ENCODE measurements at regions not wholly inside any gene's neighbourhood (a gene's known extent, or its start where the extent isn't known, plus 50 kb on each side); places are given as distances from the start of the nearest gene placed in this dataset.

- H3K4me1 ChIP-seq (ENCODE audit: insufficient read depth) = no peaks in the 10 kb centered on the region
- no peaks in the 10 kb centered on the region for H3K79me2 ChIP-seq (replicated peaks; ENCODE audit: insufficient read depth)
- Mint-ChIP-seq H3K36me3 (ENCODE audit: low read depth) (no peaks in the 10 kb centered on the region), H3K4me1 (no peaks in the 10 kb centered on the region), H3K27ac (no peak overlapping the region), H3K9me3 (peaks cover 2% of the 10 kb centered on the region; the same call in 1 of the 3 replicates), H3K27me3 (ENCODE audit: insufficient read depth, low read depth, poor library complexity) (no peaks in the 10 kb centered on the region), H3K4me3 (no peak overlapping the region)
- no peak overlapping the region for H3K27ac ChIP-seq (ENCODE audit: low read depth)
- H3K36me3 ChIP-seq (ENCODE audit: insufficient read depth) = no peaks in the 10 kb centered on the region
- H2AFZ ChIP-seq = peak overlapping the region; percentile 20; the same call in 1 of the 2 replicates
- H3K27me3 ChIP-seq (ENCODE audit: insufficient read depth) = no peaks in the 10 kb centered on the region
- no peaks in the 10 kb centered on the region for H3K9me2 ChIP-seq (ENCODE audit: insufficient read depth)
- H3K4me2 ChIP-seq = no peak overlapping the region
- no peaks in the 10 kb centered on the region for H3F3A ChIP-seq (replicated peaks; ENCODE audit: low read depth)
- no peak for TF ChIP-seq ETS1 (IDR thresholded peaks at IDR 0.05)
- no peak for TF ChIP-seq CREB1 (CRISPR knock-in tag; IDR thresholded peaks at IDR 0.05; ENCODE audit: low read depth)
- no peak for TF ChIP-seq ZNF331 (CRISPR knock-in tag; IDR thresholded peaks at IDR 0.05; ENCODE audit: low read depth)
- TF ChIP-seq CTCF (conservative IDR thresholded peaks at IDR 0.05; ENCODE audit: low read depth in 2 of 2) = no peak
- TF ChIP-seq ZNF114 (CRISPR knock-in tag; IDR thresholded peaks at IDR 0.05) = no peak
- no peak for TF ChIP-seq NANOG (IDR thresholded peaks at IDR 0.05; ENCODE audit: borderline replicate concordance)
- TF ChIP-seq ZNF462 (CRISPR knock-in tag; IDR thresholded peaks at IDR 0.05) = no peak
- no peak for TF ChIP-seq POLR2AphosphoS5 (IDR thresholded peaks at IDR 0.05; ENCODE audit: low read depth)
- no peak for TF ChIP-seq JUNB (IDR thresholded peaks at IDR 0.05; ENCODE audit: unreplicated experiment)
- no peak for ATAC-seq
- no peak overlapping the region for H3K4me3 ChIP-seq
- DNase-seq (ENCODE audit: low spot score) = no peak
- no peaks in the 10 kb centered on the region for H4K20me1 ChIP-seq (replicated peaks; ENCODE audit: insufficient read depth)
Measured at GRCh38 chr2:145503511-145503910, 983.6 kb upstream of the ZEB2 start.

Data from GM23338 (cell line).